ENCODE measurements at regions not wholly inside any gene's neighbourhood (a gene's known extent, or its start where the extent isn't known, plus 50 kb on each side); places are given as distances from the start of the nearest gene placed in this dataset.

GRCh38 chr1:88354256-88354655 is 329.8 kb upstream of the PKN2 start:
- ChIA-PET POLR2A (no interaction called here), CTCF (interaction anchor here (0.7 kb wide), 1 partner anchor 492 kb away, joined by 3 read pairs; no protein-coding TSS in a partner anchor)
- Mint-ChIP-seq H3K9me3 (ENCODE audit: unreplicated experiment) (no peaks in the 10 kb centered on the region), H3K27me3 (ENCODE audit: insufficient read depth, unreplicated experiment) (no peaks in the 10 kb centered on the region), H3K27ac (ENCODE audit: low read depth, unreplicated experiment) (no peak overlapping the region), H3K4me1 (ENCODE audit: insufficient read depth, unreplicated experiment) (no peaks in the 10 kb centered on the region), H3K36me3 (ENCODE audit: insufficient read depth, unreplicated experiment) (no peaks in the 10 kb centered on the region), H3K4me3 (ENCODE audit: unreplicated experiment) (no peak overlapping the region)
- TF ChIP-seq CTCF (IDR thresholded peaks at IDR 0.05; ENCODE audit: unreplicated experiment): no peak
- intact Hi-C loops (cut with micrococcal nuclease): no loop called here
- BruUV-seq (replicated peaks): no TSS peak
- DNase-seq (ENCODE audit: unreplicated experiment): no peak

DNA sequence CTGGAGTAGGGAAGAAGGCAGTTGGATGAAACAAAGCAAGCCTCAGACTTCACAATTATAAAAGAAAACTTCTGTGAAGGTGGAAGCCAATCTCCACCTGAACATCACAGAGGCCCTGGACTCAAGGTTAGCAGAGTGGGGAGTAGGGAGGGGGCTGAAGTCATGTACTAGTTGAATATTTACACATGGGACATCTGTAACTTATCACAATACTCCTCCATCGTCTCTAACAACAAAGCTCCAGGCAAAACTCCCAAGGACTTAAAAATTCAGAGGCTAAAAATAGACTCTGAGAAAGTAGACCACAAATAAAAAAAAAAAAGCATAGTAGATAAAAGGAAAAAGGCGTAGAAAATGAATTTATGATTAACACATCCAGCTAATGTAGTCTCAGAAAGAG is 326.3 kb upstream of the PKN2 start:
- no peaks in the 10 kb centered on the region for H3K9me3 Mint-ChIP-seq (ENCODE audit: unreplicated experiment)
- CTCF ChIA-PET: interaction anchor here (0.6 to 0.7 kb wide), 2 partner anchors 29 to 111 kb away, joined by 3 to 4 read pairs; no protein-coding TSS in a partner anchor
- H3K4me1 Mint-ChIP-seq (ENCODE audit: insufficient read depth, unreplicated experiment): no peaks in the 10 kb centered on the region
- no peak for DNase-seq (ENCODE audit: unreplicated experiment)
- intact Hi-C loops (cut with micrococcal nuclease): no loop called here
- BruUV-seq (replicated peaks): no TSS peak
- H3K36me3 Mint-ChIP-seq (ENCODE audit: insufficient read depth, unreplicated experiment): no peaks in the 10 kb centered on the region
- H3K27ac Mint-ChIP-seq (ENCODE audit: low read depth, unreplicated experiment): no peak overlapping the region
- no peaks in the 10 kb centered on the region for H3K27me3 Mint-ChIP-seq (ENCODE audit: insufficient read depth, unreplicated experiment)
- no peak for TF ChIP-seq CTCF (IDR thresholded peaks at IDR 0.05; ENCODE audit: unreplicated experiment)
- H3K4me3 Mint-ChIP-seq (ENCODE audit: unreplicated experiment): no peak overlapping the region
- POLR2A ChIA-PET: no interaction called here

DNA sequence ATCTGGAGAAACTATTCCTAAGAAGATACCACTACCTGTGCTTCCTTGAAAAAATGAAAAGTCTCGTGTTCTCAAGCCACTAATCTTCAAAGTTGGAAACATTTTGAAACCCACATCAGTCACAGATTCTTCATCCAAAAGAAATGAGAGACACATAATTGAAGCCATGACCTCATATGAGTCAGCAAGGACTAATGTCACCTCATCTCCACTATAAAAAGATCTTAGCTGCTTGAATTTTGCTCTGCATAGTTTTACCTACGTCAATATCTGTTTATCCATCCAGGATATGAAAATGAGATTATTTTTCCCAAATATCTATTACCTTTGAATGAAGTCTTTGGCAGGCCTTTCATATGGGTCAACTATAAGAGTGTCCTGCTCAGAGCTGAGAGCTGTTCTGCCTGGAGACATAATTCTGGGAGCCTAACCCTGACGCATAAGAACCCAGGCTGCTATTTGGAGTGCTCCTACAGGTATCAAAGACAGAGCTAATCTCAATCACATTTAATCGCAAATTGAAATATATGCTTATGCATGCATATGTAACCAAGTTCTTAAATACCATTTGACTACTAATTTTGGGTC is 312.5 kb upstream of the PKN2 start:
- DNase-seq (ENCODE audit: unreplicated experiment): no peak
- Mint-ChIP-seq H3K36me3 (ENCODE audit: insufficient read depth, unreplicated experiment) (no peaks in the 10 kb centered on the region), H3K9me3 (ENCODE audit: unreplicated experiment) (no peaks in the 10 kb centered on the region), H3K4me1 (ENCODE audit: insufficient read depth, unreplicated experiment) (no peaks in the 10 kb centered on the region), H3K4me3 (ENCODE audit: unreplicated experiment) (no peak overlapping the region), H3K27me3 (ENCODE audit: insufficient read depth, unreplicated experiment) (no peaks in the 10 kb centered on the region), H3K27ac (ENCODE audit: low read depth, unreplicated experiment) (no peak overlapping the region)
- intact Hi-C loops (cut with micrococcal nuclease): no loop called here
- ChIA-PET POLR2A (no interaction called here), CTCF (no interaction called here)
- no peak for TF ChIP-seq CTCF (IDR thresholded peaks at IDR 0.05; ENCODE audit: unreplicated experiment)
- no TSS peak for BruUV-seq (replicated peaks)

GRCh38 chr1:88375977-88376376 is 308.1 kb upstream of the PKN2 start:
- no peaks in the 10 kb centered on the region for H3K4me1 Mint-ChIP-seq (ENCODE audit: insufficient read depth, unreplicated experiment)
- no TSS peak for BruUV-seq (replicated peaks)
- no peaks in the 10 kb centered on the region for H3K9me3 Mint-ChIP-seq (ENCODE audit: unreplicated experiment)
- no peaks in the 10 kb centered on the region for H3K27me3 Mint-ChIP-seq (ENCODE audit: insufficient read depth, unreplicated experiment)
- CTCF ChIA-PET: no interaction called here
- intact Hi-C loops (cut with micrococcal nuclease): no loop called here
- POLR2A ChIA-PET: no interaction called here
- TF ChIP-seq CTCF (IDR thresholded peaks at IDR 0.05; ENCODE audit: unreplicated experiment): no peak
- no peak overlapping the region for H3K27ac Mint-ChIP-seq (ENCODE audit: low read depth, unreplicated experiment)
- no peak for DNase-seq (ENCODE audit: unreplicated experiment)
- no peaks in the 10 kb centered on the region for H3K36me3 Mint-ChIP-seq (ENCODE audit: insufficient read depth, unreplicated experiment)
- H3K4me3 Mint-ChIP-seq (ENCODE audit: unreplicated experiment): no peak overlapping the region

Measured in MCF 10A (cell line).